Activated CD8-positive, alpha-beta memory T cell treated with anti-CD3 and anti-CD28 coated beads for 48 hours (primary cell): ENCODE measurements at regions not wholly inside any gene's neighbourhood (a gene's known extent, or its start where the extent isn't known, plus 50 kb on each side); places are given as distances from the start of the nearest gene placed in this dataset.

ENCODE experiments used
- DNase-seq, 3 experiments: peaks; one replicate each; pipeline ENCODE4 v3.0.0-alpha.2; 2020; ENCODE audit warnings: low read depth in 2 of 3, low spot score in 2 of 3

DNA sequence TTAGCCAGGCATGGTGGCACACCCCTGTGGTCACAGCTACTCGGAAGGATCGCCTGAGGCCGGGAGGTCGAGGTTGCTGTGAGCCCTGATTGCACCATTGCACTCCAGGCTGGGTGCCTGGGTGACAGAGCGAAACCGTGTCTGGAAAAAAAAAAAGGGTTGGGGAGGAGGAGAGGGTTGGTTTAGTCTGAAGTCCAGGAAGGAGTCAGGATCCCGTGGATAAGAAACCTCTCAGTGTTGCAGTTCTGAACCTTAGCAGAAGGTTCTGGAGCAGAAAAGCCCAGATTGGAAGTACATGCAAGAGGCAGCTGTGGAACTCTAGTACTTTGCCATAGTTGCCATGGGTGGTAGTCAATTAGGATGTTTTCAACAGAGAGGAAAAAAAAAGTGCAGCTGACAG is 125.2 kb upstream of the CPEB4 start:
- DNase-seq: no peak

DNA sequence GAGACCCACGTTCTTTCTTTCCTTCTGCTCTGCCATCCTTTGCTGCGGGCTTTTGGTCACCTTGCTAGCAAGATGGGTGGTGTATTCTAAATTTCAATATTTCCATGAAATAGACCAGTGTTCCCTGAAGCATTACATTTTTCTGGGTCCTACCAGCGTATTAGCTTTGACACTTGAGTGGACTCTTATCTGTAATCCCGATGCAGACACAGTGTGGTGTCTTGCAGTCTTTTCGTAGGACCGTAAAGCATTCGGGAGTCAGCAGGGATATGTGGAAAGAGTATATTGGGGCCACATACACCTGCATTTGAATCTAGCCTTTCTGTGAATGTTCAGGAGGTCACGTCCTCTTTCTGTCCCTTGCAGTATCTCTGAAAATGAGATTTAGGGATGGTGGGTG is 124.7 kb upstream of the CPEB4 start:
- no peak for DNase-seq

DNA sequence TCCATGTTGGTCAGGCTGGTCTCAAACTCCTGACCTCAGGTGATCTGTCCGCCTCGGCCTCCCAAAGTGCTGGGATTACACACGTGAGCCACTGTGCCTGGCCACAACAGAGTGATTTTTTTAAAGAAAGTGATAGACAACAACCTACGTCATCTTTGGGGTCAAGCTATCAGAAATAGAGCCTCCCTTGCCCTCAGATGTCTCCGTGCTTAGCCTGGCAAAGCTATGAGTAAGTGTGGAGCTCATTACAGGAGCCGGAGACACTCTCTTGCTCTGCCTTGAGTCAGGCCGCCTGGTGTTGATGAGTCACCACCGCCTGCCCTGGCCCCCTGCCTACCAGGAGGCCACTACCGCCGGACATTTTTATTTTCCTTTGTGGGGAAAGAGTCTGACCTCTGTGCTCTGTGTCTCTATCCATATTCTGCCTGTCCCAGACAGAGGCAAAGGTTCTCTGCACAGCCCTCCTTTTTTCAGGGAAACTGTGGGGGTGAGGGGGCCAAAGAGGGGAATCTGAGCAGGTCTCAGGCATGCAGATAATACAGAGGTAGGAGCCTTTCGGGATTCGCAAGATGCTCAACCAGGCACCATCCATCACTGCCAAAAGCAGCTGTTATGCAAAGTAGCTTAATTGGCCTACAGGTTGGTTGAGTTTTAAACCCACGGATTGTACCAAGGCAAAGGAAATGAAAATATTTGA is 123.7 kb upstream of the CPEB4 start:
- DNase-seq: no peak

DNA sequence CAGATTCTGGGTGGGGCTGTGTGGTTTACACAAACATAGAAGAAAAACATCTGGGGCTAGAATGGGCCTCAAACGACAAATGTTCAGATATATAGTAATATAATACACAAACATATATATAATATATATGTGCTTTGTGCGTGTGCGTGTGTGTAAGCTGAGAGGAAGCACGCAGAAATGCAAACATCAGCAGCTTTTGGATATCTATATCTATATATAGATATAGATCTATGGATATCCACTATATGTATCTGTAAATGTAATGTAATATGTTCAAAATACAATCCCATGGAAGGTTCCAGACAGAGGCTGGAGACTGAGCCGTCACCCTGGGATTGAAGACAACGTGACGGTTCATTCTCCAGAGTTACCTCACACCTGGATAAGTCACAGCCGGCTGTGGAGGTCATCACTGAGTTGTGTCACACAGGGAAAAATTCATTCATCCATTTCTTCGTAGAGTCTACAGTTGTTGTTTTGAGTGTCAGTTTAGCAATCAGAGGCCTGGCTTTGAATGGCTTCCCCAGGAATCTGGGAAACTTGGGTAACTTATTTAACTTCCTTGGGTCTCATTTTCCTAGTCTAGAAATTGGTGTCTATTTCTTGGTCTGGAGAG is 123.0 kb upstream of the CPEB4 start:
- DNase-seq: no peak

DNA sequence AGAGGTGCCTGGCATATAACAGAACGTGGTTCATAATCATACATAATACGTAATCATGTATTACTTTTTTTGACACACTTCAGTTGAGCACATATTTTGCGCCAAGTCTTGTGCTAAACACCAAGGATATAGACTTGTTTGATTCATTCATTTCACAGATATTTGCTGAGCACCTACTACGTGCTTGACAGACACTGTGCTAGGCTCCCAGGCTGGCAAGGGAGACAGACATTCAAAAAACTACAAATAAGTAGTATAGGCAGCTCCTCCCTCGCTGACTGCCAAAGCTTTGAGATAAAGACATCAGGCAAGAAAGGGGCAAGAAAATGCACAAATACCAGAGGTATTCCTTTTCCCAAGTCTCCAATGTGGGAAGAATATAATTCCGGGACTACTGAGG is 122.5 kb upstream of the CPEB4 start:
- DNase-seq: no peak

DNA sequence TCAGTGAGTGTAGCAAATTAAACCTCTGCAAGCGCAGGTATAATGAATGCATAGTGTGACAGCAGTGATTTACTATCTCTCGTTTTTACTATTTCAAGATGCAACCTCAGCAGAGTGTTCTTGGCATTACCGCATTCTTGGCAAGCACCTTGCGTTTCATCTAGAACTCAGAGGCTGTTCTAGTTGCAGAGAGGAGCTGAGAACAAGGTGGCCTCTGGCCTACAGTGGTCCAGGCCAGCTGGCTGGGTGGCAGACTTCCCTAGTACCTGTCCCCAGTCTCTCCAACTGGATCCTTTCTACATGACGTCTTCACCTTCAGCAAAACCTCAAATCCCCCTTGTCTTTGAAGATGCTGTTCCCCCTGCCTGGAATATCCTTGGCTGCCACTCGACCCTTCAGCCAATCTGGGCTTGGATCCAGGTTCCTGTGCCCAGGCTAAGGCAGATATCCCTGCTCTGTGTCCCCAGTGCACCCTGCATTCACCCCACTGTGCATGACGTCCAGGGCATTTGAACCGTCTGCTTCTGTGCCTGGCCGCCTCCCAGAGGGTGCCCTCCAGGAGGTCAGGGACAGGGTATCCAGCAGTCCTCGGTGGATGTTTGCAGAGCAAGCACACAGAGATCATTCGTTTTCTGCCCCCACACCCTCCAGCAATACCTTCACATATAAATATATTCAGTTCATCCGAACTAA is 120.4 kb upstream of the CPEB4 start:
- no peak for DNase-seq

DNA sequence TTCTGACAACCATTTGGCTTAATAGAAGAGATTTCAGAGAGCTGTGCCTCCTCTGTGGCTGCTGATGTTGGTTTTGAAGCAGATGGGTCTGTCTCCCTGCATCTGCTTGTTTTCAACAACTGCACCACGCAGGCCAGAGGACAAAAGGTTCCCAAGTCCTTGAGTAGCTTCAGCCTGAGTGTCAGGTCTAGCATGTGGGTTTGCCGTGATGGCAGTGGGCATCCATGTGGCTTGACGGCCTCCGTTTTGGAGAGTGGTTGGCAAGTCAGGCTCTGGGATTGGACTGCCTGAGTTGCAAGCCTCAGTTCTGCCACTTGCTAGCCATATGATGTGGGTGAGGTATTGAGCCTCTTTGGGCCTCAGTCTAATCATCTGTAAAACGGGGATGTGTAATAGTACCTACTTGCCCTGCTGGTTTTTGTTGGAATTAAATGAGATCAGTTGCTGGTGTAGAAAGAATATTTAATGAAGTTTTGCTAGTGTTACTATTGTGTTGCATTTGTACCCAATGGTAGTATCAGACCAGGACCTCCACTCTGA is 119.8 kb upstream of the CPEB4 start:
- no peak for DNase-seq

DNA sequence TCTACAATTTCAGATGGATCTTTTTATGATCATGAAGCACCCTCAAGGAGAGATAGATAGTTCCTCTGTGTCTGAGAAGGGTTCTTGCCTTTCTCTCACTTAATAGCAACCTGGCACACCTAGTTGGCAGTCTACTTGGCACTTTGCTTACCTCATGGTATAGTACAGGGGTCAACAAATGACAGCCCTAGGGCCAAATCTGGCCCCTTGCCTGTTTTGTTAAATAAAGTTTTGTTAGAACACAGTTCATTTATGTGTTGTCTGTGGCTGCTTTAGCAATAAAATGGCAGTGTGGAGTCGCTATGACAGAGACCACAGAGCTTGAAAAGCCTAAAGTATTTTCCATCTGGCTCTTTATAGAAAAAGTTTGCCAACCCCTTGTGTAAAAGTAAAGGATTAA is 119.3 kb upstream of the CPEB4 start:
- no peak for DNase-seq

DNA sequence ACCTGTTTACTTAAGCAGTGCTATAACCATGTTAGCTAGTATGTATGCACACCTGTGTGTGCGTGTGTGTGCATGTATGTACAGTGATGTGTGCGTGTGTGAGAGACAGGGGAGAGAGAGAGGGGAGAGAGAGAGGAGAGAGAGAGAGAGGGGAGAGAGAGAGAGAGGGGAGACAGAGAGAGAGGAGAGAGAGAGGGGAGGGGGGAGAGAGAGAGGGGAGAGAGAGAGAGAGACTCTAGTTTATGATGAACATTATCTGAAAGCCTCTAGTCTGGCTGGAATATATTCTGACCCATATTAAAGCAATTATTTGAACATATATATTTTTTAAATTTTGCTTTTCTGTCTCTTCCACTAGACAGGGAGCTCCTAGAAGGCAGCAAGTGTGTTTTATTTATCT is 117.5 kb upstream of the CPEB4 start:
- no peak for DNase-seq

DNA sequence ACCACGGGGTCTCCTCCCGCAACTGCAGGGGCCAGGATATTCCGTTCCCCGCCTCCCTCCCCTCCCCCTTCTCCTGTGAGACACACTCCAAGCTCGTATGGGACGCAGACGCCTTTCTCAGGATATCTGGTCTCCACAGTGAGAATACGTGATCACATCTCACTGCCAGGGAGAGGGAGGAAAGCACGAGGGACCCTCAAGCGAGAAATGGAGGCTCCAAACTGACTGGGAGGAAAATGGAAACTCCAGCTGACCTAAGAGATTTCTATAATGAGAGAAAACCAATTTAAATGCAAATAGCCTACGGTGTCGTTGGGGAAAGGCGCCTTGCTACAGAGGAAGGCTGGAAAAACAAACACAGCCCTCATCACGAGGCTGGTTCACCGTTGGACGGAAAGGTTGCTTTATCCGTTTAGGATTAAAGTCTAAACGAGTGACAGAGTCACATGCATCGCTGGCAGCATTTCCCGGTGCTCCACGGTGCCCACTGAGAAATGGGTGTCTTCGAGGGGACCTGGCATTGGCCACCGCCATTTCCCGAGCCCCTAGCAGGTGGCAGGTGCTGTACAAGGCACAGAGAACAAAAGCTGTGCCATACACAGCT is 116.9 kb upstream of the CPEB4 start:
- no peak for DNase-seq

DNA sequence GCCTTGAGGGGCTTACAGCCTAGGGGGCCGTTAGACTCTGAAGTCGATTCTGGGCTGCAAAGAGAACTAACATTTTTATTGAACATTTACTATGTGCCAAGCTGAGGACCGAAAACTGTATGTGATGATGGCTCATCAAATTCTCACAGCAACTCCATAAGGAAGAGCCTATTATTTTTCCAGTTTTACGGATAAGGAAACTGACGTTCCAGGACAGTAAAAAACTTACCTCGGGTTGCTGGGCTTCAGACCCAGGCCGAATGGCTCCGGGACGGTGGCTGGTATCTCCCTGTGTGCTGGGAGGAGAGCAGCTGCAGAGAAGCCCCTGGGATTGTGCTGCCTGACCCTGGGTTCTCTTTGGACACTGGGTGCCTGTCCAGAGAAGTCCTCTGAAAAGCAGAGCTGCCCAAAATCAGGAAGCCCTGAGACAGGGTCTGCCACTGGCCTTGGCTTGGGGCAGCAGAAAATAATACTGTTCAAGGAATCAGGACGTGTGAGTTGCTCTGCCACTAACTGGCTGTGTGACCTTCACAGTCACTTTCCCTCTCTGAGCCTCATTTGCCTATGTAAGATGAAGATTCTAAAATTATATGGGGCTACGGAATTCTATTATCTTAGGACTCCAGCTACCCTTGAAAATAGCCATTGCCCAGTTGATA is 116.3 kb upstream of the CPEB4 start:
- no peak for DNase-seq

DNA sequence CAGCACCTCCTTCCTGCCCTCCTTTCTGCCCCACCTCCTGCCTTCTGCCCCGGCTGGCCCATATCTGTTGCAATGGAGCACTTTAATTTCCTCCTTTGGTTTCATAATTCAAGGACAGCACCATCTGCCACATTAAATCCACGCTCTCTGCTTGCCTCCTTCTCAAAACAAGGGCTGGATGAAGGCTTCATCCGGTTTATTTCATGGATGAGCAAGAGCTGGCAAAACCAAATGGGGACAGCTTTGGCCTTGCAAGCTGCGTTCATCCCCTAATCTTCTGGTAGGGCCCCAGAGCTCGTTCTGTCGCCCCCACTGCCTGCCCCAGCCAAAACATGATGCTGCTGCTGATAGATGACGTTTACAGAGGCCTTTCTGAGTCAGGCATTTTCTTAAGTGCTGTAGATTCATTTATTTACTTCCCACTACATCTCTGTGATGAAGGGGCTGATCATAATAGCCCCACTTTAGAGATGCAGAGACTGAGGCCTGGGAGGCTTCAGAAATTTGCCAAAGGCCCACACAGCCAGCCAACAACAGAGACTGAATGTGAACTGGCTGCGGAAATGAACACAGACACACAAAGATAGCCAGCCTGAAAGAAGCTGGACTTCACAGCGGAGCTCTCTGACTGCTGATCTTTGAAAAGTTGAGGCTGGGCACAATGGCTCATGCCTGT is 115.6 kb upstream of the CPEB4 start:
- no peak for DNase-seq

DNA sequence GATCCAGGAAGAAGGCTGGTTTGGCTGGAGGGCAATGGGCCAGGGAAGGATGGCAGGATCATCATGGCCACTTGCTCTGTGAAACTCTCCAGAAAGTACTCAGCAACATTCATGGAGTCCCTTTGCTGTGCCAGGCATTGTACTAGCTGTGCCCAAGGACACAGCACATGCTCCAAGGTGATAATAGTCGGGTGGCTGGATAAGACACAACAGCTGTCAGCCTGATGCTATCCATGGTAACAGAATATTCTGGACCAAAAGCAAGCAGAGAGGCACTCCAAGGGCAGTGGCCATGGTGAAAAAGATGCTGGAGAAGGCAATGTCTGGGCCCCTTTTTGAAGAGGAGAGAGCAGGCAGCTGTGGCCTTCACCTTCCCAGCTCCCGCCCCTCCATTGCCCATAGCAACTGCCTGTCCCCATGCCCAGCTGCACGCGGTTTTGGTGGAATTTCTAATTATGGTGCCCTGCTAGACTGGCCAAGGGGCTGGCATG is 113.8 kb upstream of the CPEB4 start:
- DNase-seq: no peak

DNA sequence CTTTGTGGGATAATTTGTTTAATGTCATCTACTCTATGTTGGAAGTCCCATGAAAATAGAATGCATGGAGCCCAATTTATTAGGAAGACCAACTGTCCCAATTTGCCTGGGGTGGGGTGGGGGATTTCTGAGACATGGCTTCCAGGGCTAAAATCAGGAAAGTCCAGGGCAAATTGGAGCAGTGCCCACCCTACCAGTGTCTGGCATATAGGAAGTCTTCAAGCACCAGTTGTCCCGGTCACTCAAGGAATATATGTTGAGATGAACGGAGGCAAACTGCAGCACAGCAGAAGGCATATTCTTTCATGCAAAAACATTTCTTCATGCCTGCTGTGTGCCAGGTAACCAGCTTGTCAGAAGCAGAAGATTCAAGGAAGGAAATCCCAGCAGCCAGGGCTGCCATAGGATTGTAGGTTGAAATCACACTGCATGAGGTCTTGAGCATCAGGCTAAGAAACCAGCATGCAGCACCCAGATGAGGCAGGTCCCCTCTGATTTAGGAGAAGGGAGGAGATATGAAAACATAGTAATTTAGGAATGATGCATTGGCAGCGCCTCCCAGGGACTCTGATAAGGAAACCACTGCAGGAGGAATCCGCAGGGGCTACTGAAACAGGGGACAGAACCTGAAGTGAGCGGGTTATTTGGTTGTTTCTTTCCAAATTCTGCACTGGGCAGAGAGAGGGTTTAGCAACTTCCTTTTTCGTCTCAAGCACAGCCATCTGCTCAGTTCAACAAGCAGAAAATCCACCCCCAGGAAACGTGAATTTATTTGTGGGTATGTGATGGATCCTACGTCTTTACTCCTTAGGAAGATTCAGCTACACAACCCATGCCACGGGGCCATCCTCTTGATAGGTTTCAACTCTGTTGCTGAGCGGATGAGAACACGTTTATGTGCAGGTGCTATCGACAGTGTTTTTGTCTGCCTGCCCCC is 112.6 kb upstream of the CPEB4 start:
- no peak for DNase-seq

DNA sequence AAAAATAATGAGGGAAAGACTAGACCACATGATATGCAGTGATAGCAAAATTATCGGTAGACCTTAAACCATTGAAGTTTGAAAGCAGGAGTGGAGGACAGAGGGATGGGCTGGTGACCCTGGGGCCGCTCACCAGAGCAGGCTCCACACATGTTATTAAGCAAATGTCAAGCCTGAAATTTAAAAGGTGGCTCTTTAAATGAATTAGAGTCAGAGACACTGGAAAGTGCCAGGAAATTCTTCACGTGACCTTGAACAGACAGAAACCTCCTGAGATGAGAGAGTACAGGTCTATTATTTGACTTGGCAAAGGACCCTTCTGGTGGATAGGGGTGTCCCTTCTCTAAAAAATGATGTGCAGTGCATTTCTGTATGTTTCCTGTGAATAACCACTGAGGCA is 111.0 kb upstream of the CPEB4 start:
- no peak for DNase-seq

DNA sequence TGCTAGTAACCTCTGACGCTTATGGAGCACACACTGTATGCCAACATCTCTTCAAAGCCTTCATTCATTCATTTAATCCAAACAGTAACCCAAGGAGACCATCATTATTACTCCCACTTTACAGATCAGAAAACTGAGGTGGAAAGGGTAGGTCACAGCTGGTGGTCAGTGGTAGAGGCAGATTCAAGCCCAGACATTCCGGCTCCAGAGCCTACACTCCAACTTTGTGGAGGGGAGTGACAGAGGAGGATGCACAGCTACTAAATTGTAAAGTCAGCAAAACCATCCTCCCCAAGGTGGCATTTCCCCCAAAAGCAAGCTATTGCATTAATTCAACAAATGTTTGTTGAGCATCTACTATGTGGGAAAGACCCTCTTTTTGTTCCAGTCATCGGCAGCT is 110.5 kb upstream of the CPEB4 start:
- no peak for DNase-seq

DNA sequence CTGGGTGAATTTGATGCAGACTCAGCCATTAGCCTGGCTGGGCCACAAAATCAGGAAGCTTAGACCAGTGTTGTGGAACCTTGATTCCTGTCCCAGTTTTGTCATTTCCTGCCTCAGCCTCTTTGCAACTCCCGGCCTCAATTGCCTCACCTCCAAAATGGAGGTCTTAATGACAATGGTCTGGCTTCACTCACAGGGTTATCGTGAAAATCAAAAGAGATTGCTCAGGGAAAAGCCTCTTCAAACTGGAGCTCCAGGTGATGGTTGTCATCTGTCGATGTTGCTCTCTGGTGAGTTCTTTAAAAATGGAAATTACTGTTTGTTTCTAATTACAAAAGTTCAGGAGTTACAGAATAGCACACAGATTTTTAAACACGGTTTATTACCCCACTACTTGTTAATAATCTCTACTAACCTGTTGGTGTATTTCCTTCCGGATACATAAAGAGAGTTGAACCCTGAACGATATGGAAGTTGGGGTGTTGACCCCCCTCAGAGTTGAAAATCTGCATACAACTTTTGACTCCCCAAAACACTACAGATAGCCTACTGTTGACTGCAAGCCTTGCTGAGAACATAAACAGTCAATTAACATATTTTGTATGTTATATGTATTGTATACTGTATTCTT is 109.9 kb upstream of the CPEB4 start:
- no peak for DNase-seq

DNA sequence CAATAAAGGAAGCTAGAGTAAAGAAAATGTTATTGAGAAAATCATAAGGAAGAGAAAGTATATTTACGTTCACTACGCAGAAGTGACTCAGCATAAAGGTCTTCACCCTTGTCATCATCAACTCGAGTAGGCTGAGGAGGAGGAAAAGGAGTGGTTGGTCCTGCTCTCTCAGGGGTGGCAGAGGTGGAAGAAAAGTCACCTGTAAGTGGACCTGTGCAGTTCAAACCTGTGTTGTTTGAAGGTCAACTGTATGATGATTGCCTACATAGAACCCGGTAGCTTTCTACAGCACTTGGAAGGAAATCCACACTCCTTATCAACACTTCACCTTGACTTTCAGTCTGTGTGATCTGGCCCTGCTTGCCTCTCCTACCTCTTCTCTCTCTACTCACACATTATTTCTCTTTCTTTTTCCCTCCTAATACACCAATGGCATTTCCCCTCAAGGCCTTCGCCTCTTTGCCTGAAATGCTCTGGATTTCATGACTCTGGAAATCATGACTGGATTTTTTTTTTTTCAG is 109.3 kb upstream of the CPEB4 start:
- DNase-seq: no peak
